ENCODE measurements at regions not wholly inside any gene's neighbourhood (a gene's known extent, or its start where the extent isn't known, plus 50 kb on each side); places are given as distances from the start of the nearest gene placed in this dataset.
"Not testable (repeated sequence)": the region's sequence is repeated elsewhere in the genome, so short reads cannot be mapped to it uniquely, and the experiment has no call there.

- no peak for DNase-seq
These were observed 171.5 kb downstream of the NUP210 start for GRCh38 chr3:13248640-13249039.

- DNase-seq: no peak
These were observed 172.4 kb upstream of the IQSEC1 start for GRCh38 chr3:13245615-13245978.

GRCh38 chr3:13243586-13243985 is 170.4 kb upstream of the IQSEC1 start:
- no peak for DNase-seq

GRCh38 chr3:13242364-13242737 is 169.1 kb upstream of the IQSEC1 start:
- DNase-seq: no peak

- no peak for DNase-seq
These were observed 168.6 kb upstream of the IQSEC1 start for GRCh38 chr3:13241621-13242363.

GRCh38 chr3:13240928-13241618 is 167.8 kb upstream of the IQSEC1 start:
- DNase-seq: no peak

- no peak for DNase-seq
These were observed 166.2 kb upstream of the IQSEC1 start for GRCh38 chr3:13239467-13239760.

- DNase-seq: no peak
These were observed 165.6 kb upstream of the IQSEC1 start for GRCh38 chr3:13238687-13239466.

- no peak for DNase-seq
These were observed 164.7 kb upstream of the IQSEC1 start for GRCh38 chr3:13237776-13238490.

GRCh38 chr3:13236557-13237173 is 163.4 kb upstream of the IQSEC1 start:
- no peak for DNase-seq

- no peak for DNase-seq
These were observed 162.7 kb upstream of the IQSEC1 start for GRCh38 chr3:13235897-13236296.

- DNase-seq: no peak
These were observed 161.8 kb upstream of the IQSEC1 start for GRCh38 chr3:13235079-13235478.

- no peak for DNase-seq
These were observed 161.4 kb upstream of the IQSEC1 start for GRCh38 chr3:13234666-13235065.

- DNase-seq: no peak
These were observed 160.6 kb upstream of the IQSEC1 start for GRCh38 chr3:13233487-13234485.

GRCh38 chr3:13231781-13232666 is 158.8 kb upstream of the IQSEC1 start:
- no peak for DNase-seq

GRCh38 chr3:13229273-13229949 is 156.2 kb upstream of the IQSEC1 start:
- no peak for DNase-seq

- no peak for DNase-seq
These were observed 155.4 kb upstream of the IQSEC1 start for GRCh38 chr3:13228584-13228983.

GRCh38 chr3:13228169-13228568 is 154.9 kb upstream of the IQSEC1 start:
- not testable (repeated sequence) for DNase-seq

GRCh38 chr3:13227315-13228165 is 154.3 kb upstream of the IQSEC1 start:
- DNase-seq: no peak

All from C1 segment of cervical spinal cord (tissue), 14 donors.